ENCODE measurements at regions not wholly inside any gene's neighbourhood (a gene's known extent, or its start where the extent isn't known, plus 50 kb on each side); places are given as distances from the start of the nearest gene placed in this dataset.

DNA sequence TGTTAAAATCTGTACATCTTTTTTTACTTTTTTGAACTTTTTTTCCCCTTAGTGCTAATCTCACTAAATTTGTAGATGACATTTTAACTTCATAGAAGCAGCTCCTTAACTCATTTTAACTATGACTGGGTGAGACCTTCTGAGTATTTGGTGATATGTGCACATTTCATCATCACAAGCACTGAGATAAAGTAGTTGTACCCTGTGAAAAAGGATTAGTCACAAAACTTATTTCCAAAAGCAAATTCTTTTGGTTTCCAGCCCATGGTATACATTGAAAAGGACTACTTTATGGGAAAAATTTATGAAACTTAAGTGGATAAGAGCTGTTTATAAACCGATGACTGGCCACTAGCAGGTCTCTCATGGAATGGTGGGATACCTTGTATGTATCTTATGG, 581.5 kb downstream of the PLCL1 start:
- no peak for DNase-seq

GRCh38 chr2:198385326-198385725, 580.9 kb downstream of the PLCL1 start:
- DNase-seq = no peak

- no peak for DNase-seq
Measured at GRCh38 chr2:198383392-198383791, 579.0 kb downstream of the PLCL1 start.

DNA sequence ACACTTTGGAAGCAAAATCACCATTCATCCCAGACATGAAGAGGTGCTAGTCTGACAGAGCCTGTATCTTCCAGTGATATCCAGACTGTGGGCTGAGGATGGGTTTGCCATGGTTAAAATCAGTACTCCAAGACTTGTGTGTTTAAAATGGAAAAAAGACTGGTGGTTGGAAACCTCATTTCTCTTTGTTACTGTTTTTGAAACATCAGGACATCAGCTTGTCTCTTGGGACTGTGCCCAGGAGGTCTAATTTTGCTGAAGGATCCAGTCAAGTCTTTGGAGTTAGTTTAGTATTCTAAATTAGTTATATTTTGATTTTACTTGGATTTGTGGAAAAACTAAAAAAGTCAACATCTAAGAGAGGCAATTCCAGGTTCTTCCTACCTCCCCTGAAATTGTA, 578.4 kb downstream of the PLCL1 start:
- DNase-seq = no peak

GRCh38 chr2:198376677-198377076, 572.3 kb downstream of the PLCL1 start:
- no peak for DNase-seq

- DNase-seq = no peak
Measured at GRCh38 chr2:198375083-198375410, 570.7 kb downstream of the PLCL1 start.

DNA sequence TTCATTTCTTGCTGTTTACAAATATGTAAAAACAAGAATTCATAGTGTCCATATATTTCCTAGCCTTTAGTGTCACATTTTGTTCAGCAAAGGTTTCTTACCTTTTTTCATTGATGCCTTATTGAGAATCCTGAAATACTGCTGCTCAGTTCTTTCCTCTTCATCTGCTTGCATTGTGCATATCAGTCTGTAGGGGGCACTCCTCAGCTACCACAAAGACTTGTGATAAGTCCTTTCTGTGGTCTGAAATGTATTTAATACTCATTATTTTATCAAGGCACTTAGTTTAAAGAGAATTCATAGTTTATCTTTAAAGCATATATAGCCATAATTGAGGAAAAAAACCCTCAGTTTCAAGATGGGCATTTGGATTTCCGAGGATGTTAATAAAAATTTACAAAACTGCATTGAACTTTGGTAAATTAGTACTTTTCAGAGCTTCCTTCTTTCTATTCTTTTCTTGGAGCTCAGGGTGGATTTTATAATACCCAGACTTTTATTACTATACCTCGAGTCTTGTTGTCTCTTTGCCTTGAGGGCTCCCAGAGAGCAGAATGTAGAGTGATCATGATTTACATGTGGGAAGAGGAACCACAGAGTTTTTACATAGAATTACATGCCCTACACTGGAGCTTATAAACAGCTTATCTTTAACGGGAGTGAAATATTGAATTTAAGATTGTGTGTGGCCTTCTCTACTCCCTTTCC, 570.1 kb downstream of the PLCL1 start:
- DNase-seq = no peak

DNA sequence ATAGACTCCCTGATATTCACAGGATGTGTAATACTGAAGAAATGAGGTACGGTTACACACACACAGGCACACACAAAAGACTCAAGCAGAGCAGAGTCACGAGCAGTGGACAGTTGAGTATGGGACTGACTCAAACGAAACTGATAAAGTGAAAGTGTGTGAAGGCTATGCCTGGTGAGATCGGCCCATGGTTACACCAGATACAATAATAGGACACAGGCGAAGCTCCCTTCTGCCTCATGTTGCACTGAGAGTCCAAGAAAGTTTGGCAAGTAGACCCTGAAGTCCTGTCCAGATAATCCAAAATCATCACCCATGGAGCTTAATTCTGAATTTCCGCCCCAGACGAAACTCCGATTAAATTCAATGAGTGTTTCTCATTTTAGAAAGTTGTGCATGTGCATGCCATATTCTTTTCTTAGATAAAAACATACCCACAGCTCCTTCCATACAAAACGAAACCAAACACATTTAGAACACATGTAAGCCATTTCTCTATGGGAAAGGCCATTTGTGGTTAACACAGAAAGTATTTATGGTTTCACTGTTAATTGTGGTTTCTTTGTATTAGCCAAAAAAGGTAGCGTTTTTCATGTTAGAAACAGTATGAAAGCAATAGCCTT, 567.6 kb downstream of the PLCL1 start:
- no peak for DNase-seq

- no peak for DNase-seq
Measured at GRCh38 chr2:198371329-198371728, 566.9 kb downstream of the PLCL1 start.

DNA sequence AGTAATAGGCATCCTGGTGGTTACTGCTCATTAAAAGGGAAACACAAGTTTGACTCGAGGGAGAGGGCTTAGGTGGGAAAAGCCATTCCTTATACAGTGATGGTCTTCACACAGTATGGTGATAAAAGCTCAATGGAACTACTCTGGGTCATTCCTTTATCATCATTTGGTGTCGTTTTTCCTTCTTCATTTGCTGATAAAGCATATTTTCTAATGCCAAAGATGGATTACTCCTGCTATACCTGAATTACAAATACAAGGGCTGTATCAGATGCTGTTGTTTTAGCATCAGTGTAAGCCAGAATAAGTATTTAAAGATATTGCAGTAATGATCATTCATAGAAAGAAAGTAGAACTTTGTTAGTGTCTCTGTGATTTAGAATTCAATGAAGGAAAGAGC, 563.7 kb downstream of the PLCL1 start:
- DNase-seq = no peak

- DNase-seq = no peak
Measured at GRCh38 chr2:198362740-198363139, 558.3 kb downstream of the PLCL1 start.

GRCh38 chr2:198359308-198359707, 554.9 kb downstream of the PLCL1 start:
- DNase-seq = no peak

DNA sequence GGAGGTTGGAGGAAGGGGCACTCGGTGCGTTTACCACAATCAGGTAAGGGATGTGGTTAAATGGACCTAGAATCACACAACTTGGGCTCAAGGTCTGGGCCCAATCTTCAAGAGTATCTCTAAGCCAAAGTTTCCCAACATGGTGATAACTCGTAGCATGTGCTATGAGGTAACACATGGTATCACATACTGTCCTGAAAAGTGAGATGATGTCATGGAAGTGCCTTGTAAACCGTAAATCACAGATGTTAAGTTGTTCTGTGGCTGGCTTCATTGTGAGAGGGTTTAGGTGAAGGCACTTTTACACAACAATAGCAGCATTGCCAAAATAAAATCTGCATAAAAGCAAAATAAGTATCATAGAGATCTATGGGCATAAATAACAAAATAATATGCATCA, 551.8 kb downstream of the PLCL1 start:
- no peak for DNase-seq

DNA sequence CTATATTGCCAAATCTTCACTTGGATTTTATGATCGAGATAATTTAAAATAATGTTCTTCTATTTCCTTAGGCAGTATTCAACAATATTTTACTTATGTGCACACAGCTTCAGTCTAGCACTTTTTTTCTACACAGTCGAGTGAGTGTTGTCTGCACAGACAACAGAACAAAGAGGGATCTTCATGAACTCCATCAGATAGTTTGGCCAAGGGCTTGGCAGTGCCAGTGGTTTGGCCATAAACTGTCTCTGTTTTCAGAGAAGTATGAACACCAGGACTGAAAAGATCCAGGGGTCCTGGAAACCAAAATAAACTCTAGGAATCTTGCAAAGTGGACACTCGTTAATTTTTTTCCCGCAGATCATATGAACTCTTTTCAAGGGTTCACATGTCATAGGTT, 547.3 kb downstream of the PLCL1 start:
- DNase-seq = no peak

- DNase-seq = no peak
Measured at GRCh38 chr2:198347946-198348345, 543.6 kb downstream of the PLCL1 start.

- DNase-seq = no peak
Measured at GRCh38 chr2:198347349-198347748, 543.0 kb downstream of the PLCL1 start.

DNA sequence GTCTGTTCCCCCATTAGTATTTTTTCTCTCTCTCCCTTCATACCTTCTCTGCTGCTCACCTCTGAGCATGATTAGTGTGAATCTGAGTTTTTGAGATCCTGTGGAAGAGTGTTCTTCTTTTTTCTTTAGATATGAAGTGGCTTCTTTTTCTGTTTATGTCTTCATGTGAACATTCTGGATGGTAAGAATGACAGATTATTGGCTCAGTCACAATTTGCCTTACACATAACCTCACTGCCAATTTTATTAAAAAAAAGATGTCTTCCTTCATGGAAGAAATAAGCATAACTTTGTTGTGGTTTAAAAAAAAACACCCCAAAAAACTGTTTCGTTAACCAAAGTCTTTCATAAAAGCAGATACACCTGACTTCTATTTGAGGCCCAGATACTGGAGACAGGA, 539.1 kb downstream of the PLCL1 start:
- no peak for DNase-seq

DNA sequence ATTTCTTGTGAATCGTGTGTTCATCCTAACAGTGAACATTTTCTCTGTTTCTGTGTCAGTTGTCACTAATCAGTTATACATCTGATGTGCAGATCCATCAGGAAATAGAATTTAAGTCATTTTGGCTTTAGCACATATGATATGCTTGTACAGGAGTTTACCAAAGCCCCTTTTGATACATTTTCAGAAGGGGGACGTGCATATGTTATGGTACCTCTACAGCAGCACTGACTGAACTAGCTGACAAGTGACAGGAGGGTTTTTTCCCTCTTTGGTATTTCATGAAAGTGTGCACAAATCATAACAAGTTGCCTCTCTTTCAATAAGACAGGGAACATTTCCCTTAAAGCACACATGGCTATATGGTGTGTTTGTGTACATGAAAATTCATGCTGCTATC, 536.5 kb downstream of the PLCL1 start:
- no peak for DNase-seq

DNA sequence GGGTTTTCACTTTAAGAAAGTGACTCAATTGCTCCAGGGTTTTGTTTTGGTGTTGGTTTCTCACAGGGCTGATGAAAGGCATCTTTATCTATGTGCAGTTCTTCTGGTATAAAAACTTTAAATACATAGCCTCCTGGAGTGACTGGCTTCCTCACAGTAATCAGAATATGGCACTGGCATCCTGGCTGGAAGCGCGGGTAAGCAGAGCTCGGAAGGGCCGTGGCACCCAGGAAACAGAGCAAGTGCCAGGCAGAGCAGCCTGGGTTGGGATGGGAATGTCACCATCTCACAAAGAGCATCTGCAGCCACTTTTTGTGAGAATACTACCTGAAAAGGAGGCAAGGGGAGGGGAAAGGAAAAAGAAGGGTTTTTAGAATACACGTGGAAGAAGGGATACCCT, 534.7 kb downstream of the PLCL1 start:
- DNase-seq = no peak

GRCh38 chr2:198337368-198337767, 533.0 kb downstream of the PLCL1 start:
- no peak for DNase-seq

DNA sequence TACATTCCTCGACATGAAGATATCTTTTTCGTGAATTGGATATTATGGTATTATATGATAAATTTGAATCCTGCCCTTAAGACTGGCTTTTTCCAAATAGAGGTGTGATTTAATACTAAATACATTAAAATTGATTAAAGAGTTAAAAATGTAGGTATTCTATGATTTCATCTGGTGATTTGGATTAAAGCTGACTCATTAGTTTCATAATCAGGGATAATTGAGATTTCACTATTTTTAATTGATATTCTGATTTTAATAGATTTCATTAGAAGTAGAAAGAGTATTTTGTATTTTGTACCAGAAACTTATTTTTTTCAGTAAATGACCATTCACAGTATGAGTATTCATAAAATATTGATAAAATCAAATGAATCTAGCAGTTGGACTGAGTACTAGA, 524.1 kb downstream of the PLCL1 start:
- no peak for DNase-seq

GRCh38 chr2:198327526-198327925, 523.1 kb downstream of the PLCL1 start:
- no peak for DNase-seq

GRCh38 chr2:198326431-198326830, 522.0 kb downstream of the PLCL1 start:
- DNase-seq = no peak

DNA sequence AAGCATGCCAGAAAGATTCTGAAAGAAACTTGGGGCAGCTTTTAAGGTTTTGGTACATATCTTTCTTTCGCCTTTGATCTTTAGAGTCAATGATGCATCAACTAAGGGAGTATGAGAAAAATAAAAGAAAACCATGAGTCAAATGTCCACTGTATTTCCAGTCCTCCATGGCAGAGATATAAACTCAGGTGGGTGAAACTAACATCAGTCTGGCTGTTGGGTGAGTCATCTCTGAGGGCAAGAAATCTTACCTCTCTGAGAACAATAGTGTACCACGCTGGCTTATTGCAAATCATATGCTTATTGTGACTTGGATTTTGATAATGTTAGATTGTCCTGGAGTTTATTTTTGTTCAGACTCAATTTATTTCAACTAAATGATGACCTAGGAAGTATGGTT, 521.0 kb downstream of the PLCL1 start:
- no peak for DNase-seq

GRCh38 chr2:198324071-198324470, 519.7 kb downstream of the PLCL1 start:
- DNase-seq = no peak
